ENCODE measurements at regions not wholly inside any gene's neighbourhood (a gene's known extent, or its start where the extent isn't known, plus 50 kb on each side); places are given as distances from the start of the nearest gene placed in this dataset.

- TF ChIP-seq SUZ12 (IDR thresholded peaks at IDR 0.05) (no peak), FOXA1 (IDR thresholded peaks at IDR 0.05) (no peak), ZNF384 (IDR thresholded peaks at IDR 0.05) (no peak), SP1 (IDR thresholded peaks at IDR 0.05) (no peak), ELF4 (IDR thresholded peaks at IDR 0.05) (no peak), BHLHE40 (IDR thresholded peaks at IDR 0.05; ENCODE audit: borderline replicate concordance) (no peak), ARNT (IDR thresholded peaks at IDR 0.05) (no peak), FOXK2 (IDR thresholded peaks at IDR 0.05) (no peak), PKNOX1 (IDR thresholded peaks at IDR 0.05) (no peak), LEF1 (IDR thresholded peaks at IDR 0.05; ENCODE audit: borderline replicate concordance) (no peak), HDGF (IDR thresholded peaks at IDR 0.05; ENCODE audit: borderline replicate concordance) (no peak), TARDBP (IDR thresholded peaks at IDR 0.05) (no peak), L3MBTL2 (conservative IDR thresholded peaks at IDR 0.05) (no peak)
These were observed 426.4 kb upstream of the MPDZ start for GRCh38 chr9:13705918-13706317.

All from HEK293T (cell line).